IMR-90 (cell line): ENCODE measurements at regions not wholly inside any gene's neighbourhood (a gene's known extent, or its start where the extent isn't known, plus 50 kb on each side); places are given as distances from the start of the nearest gene placed in this dataset.

ENCODE experiments used
- ATAC-seq: fragments of 200-7000 bp; cut with Tn5 transposase; 2 replicates; pipeline ENCODE4 v1.9.1; 2020; ENCODE audit warnings: low read depth, mild to moderate bottlenecking, moderate library complexity
- BruUV-seq: library from RNA; stranded (reverse); fragments of 400-500 nt; replicated peaks from 2 replicates; lab custom pipeline; 2021; lab: Mats Ljungman, UMichigan
- CTCF ChIA-PET: fragments of 300-600 bp; formaldehyde crosslinking; extraction: SDS; loops from one replicate; lab custom pipeline; 2021; ENCODE audit warnings: antibody characterized with exemption; lab: Yijun Ruan, JAX
- POLR2A ChIA-PET: fragments of 300-600 bp; sonication (Branson Sonifier 250); formaldehyde crosslinking; loops from one replicate; lab custom pipeline; 2022; ENCODE audit warnings: antibody characterized with exemption; ENCODE audit not compliant: unreplicated experiment; lab: Charles Lee
- DNase-seq: peaks from one replicate; pipeline ENCODE4 v3.0.0; 2013
- H2AFZ ChIP-seq: replicated peaks from 2 replicates; pipeline ENCODE3; 2013; ENCODE audit warnings: low read length, mild to moderate bottlenecking; ENCODE audit not compliant: poor library complexity
- H2AK5ac ChIP-seq: 2 replicates; pipeline ENCODE4 v1.6.1; 2013; ENCODE audit warnings: low read depth, low read length, inconsistent platforms
- H2AK9ac ChIP-seq: replicated peaks from 2 replicates; pipeline ENCODE3; 2013; ENCODE audit warnings: mild to moderate bottlenecking, low read depth, low read length, moderate library complexity; ENCODE audit not compliant: poor library complexity
- H2BK120ac ChIP-seq: 2 replicates; pipeline ENCODE4 v1.6.1; 2013; ENCODE audit warnings: low read depth, low read length, inconsistent platforms
- H2BK15ac ChIP-seq: 3 replicates; pipeline ENCODE4 v1.6.1; 2013; ENCODE audit warnings: low read depth, low read length, inconsistent platforms
- H2BK20ac ChIP-seq: 2 replicates; pipeline ENCODE4 v1.6.1; 2013; ENCODE audit warnings: low read depth, mild to moderate bottlenecking, inconsistent platforms, low read length, moderate library complexity
- H2BK5ac ChIP-seq: 2 replicates; pipeline ENCODE4 v1.6.1; 2013; ENCODE audit warnings: mild to moderate bottlenecking, low read depth, low read length, inconsistent platforms; ENCODE audit not compliant: poor library complexity, severe bottlenecking
- H3K14ac ChIP-seq: replicated peaks from 2 replicates; pipeline ENCODE4 v1.6.1; 2013; ENCODE audit warnings: low read depth, low read length, inconsistent platforms
- H3K18ac ChIP-seq: 2 replicates; pipeline ENCODE4 v1.6.1; 2013; ENCODE audit warnings: low read depth, low read length, control low read depth
- H3K23ac ChIP-seq: 2 replicates; pipeline ENCODE4 v1.6.1; 2013; ENCODE audit warnings: low read depth, low read length, inconsistent platforms
- H3K27ac ChIP-seq: 2 replicates; pipeline ENCODE4 v1.5.1; 2013; ENCODE audit warnings: mild to moderate bottlenecking, control low read depth, low read length; ENCODE audit not compliant: insufficient read depth
- H3K27me3 ChIP-seq: 2 replicates; pipeline ENCODE4 v1.6.1; 2013; ENCODE audit warnings: low read length; ENCODE audit not compliant: control insufficient read depth, insufficient read depth
- H3K36me3 ChIP-seq: 2 replicates; pipeline ENCODE4 v1.6.1; 2013; ENCODE audit warnings: low read length, mixed read lengths; ENCODE audit not compliant: control insufficient read depth, insufficient read depth
- H3K4ac ChIP-seq: 2 replicates; pipeline ENCODE4 v1.6.1; 2013; ENCODE audit warnings: low read depth, low read length, inconsistent platforms
- H3K4me1 ChIP-seq: 2 replicates; pipeline ENCODE4 v1.6.1; 2013; ENCODE audit warnings: low read length, mixed read lengths; ENCODE audit not compliant: control insufficient read depth, insufficient read depth
- H3K4me2 ChIP-seq: 2 replicates; pipeline ENCODE4 v1.6.1; 2013; ENCODE audit warnings: low read depth, mild to moderate bottlenecking, control low read depth, low read length, moderate library complexity
- H3K4me3 ChIP-seq: 2 replicates; pipeline ENCODE4 v1.5.1; 2013; ENCODE audit warnings: low read depth, mild to moderate bottlenecking, control low read depth, low read length, moderate library complexity; ENCODE audit not compliant: insufficient read depth
- H3K56ac ChIP-seq: 2 replicates; pipeline ENCODE4 v1.6.1; 2013; ENCODE audit warnings: low read length, inconsistent platforms; ENCODE audit not compliant: insufficient read depth; ENCODE audit errors: extremely low read depth
- H3K79me1 ChIP-seq, 2 experiments: 2 replicates each; pipeline ENCODE4 v1.6.1; 2013; ENCODE audit warnings: low read length in 2 of 2, inconsistent platforms in 1 of 2, low read depth in 1 of 2
- H3K9ac ChIP-seq: 2 replicates; pipeline ENCODE4 v1.6.1; 2013; ENCODE audit warnings: low read depth, low read length, control low read depth
- H3K9me1 ChIP-seq: 2 replicates; pipeline ENCODE4 v1.6.1; 2013; ENCODE audit warnings: low read length, inconsistent platforms; ENCODE audit not compliant: insufficient read depth
- H3K9me3 ChIP-seq: 2 replicates; pipeline ENCODE4 v1.6.1; 2013; ENCODE audit warnings: low read length; ENCODE audit not compliant: control insufficient read depth, insufficient read depth
- H4K20me1 ChIP-seq: 2 replicates; pipeline ENCODE4 v1.6.1; 2013; ENCODE audit warnings: low read length, inconsistent platforms; ENCODE audit not compliant: insufficient read depth
- H4K5ac ChIP-seq: 2 replicates; pipeline ENCODE4 v1.6.1; 2013; ENCODE audit warnings: mild to moderate bottlenecking, low read depth, low read length, control low read depth
- H4K8ac ChIP-seq, 2 experiments: 2 replicates each; pipeline ENCODE4 v1.6.1; 2013; ENCODE audit warnings: low read depth in 2 of 2, low read length in 2 of 2, control low read depth in 1 of 2, inconsistent platforms in 1 of 2
- H4K91ac ChIP-seq: 2 replicates; pipeline ENCODE4 v1.6.1; 2013; ENCODE audit warnings: low read depth, low read length, inconsistent platforms; ENCODE audit not compliant: insufficient read depth
- BHLHE40 ChIP-seq: fragments of 150-350 bp; IDR thresholded peaks from 2 replicates; pipeline ENCODE4 v1.6.1; 2016; ENCODE audit warnings: mild to moderate bottlenecking, low read depth, low read length
- CEBPB ChIP-seq: IDR thresholded peaks from 2 replicates; pipeline ENCODE4 v1.6.1; 2012; ENCODE audit warnings: low read depth, low read length, improper control_type of control experiment
- CHD1 ChIP-seq: IDR thresholded peaks from 2 replicates; pipeline ENCODE4 v1.6.1; 2012; ENCODE audit warnings: low read depth, low read length, improper control_type of control experiment
- FOS ChIP-seq: fragments of 150-350 bp; IDR thresholded peaks from 2 replicates; pipeline ENCODE4 v1.6.1; 2016; ENCODE audit warnings: low read depth, low read length
- MAFK ChIP-seq: IDR thresholded peaks from 2 replicates; pipeline ENCODE4 v1.6.1; 2012; ENCODE audit warnings: low read depth, low read length, improper control_type of control experiment
- MAZ ChIP-seq: IDR thresholded peaks from 2 replicates; pipeline ENCODE4 v1.6.1; 2012; ENCODE audit warnings: low read depth, mild to moderate bottlenecking, low read length, improper control_type of control experiment, moderate library complexity, borderline replicate concordance
- MXI1 ChIP-seq: IDR thresholded peaks from 2 replicates; pipeline ENCODE4 v1.6.1; 2012; ENCODE audit warnings: low read depth, mild to moderate bottlenecking, low read length, moderate library complexity, borderline replicate concordance
- NFE2L2 ChIP-seq: fragments of 150-350 bp; IDR thresholded peaks from 2 replicates; pipeline ENCODE4 v1.6.1; 2016; ENCODE audit warnings: low read depth, mild to moderate bottlenecking, low read length
- POLR2A ChIP-seq: IDR thresholded peaks from 2 replicates; pipeline ENCODE4 v1.6.1; 2012; ENCODE audit warnings: mild to moderate bottlenecking, low read depth, low read length
- RAD21 ChIP-seq: IDR thresholded peaks from 2 replicates; pipeline ENCODE4 v1.6.1; 2012; ENCODE audit warnings: low read length, improper control_type of control experiment
- RCOR1 ChIP-seq: IDR thresholded peaks from 2 replicates; pipeline ENCODE4 v1.6.1; 2012; ENCODE audit warnings: mild to moderate bottlenecking, low read length, improper control_type of control experiment; ENCODE audit not compliant: insufficient replicate concordance
- RFX5 ChIP-seq: IDR thresholded peaks from 2 replicates; pipeline ENCODE4 v1.8.0; 2012; ENCODE audit warnings: low read depth, mild to moderate bottlenecking, low read length, moderate library complexity
- SMC3 ChIP-seq: fragments of 150-350 bp; IDR thresholded peaks from 2 replicates; pipeline ENCODE4 v1.6.1; 2016; ENCODE audit warnings: low read depth, mild to moderate bottlenecking, antibody characterized with exemption, low read length, moderate library complexity
- WGBS, 2 experiments: methylation state at CpG; one replicate each; pipeline versions ENCODE4 v1.1.5 to v1.1.7; 2013; ENCODE audit warnings: missing lambda C conversion rate in 2 of 2; ENCODE audit not compliant: insufficient read length in 1 of 2; ENCODE audit errors: extremely low coverage in 2 of 2; 5-methylcytosine and 5-hydroxymethylcytosine counted together
- dilution Hi-C: fragments of 300-500 bp; cut with HindIII; formaldehyde crosslinking; loops from one replicate; pipeline ENCODE4 v1.14.3; 2018; ENCODE audit warnings: low sequenced_read_pairs; ENCODE audit not compliant: unreplicated experiment
- in situ Hi-C: fragments of 300-500 bp; cut with MboI; formaldehyde crosslinking; loops from 3 replicates; pipeline ENCODE4 v1.14.3; 2019; ENCODE audit warnings: low sequenced_read_pairs, inconsistent platforms, mixed read lengths
- intact Hi-C: fragments of 100-400 bp; cut with micrococcal nuclease; formaldehyde crosslinking; loops from 2 replicates; pipeline ENCODE4 v1.10.0; 2022
- TF ChIP-seq, protein P1 (sequence below): fragments of 150-350 bp; IDR thresholded peaks from 2 replicates; pipeline ENCODE4 v1.6.1; 2016; ENCODE audit warnings: low read depth, mild to moderate bottlenecking, low read length, moderate library complexity, borderline replicate concordance
- TF ChIP-seq, protein P2 (sequence below): conservative IDR thresholded peaks from 2 replicates; pipeline ENCODE4 v1.5.1; 2012; ENCODE audit warnings: mild to moderate bottlenecking, low read depth, low read length, improper control_type of control experiment
- TF ChIP-seq, protein P3 (sequence below): fragments of 150-350 bp; IDR thresholded peaks from 2 replicates; pipeline ENCODE4 v1.6.1; 2017; ENCODE audit warnings: mild to moderate bottlenecking, antibody characterized with exemption, low read length, low read depth

- DNase-seq (no peak), ATAC-seq (no peak)
- CTCF ChIA-PET, result no interaction called here
- Histone ChIP-seq H2BK15ac (no peak overlapping the region), H3K9me1 (no peaks in the 10 kb centered on the region), H2BK5ac (no peak overlapping the region), H3K56ac (no peak overlapping the region), H2AK5ac (no peak overlapping the region), H4K91ac (no peak overlapping the region), H2BK20ac (no peak overlapping the region), H3K4ac (no peak overlapping the region), H3K23ac (no peak overlapping the region), H3K36me3 (no peaks in the 10 kb centered on the region), H3K4me2 (no peak overlapping the region), H2BK120ac (no peak overlapping the region), H2AFZ (no peak overlapping the region), H3K79me1 (no peaks in the 10 kb centered on the region), H4K5ac (no peak overlapping the region), H3K14ac (no peak overlapping the region), H4K8ac (no peak overlapping the region), H3K9ac (no peak overlapping the region), H3K18ac (no peak overlapping the region), H3K27me3 (peaks cover 3% of the 10 kb centered on the region; the same call in 1 of the 2 replicates), H3K4me1 (no peaks in the 10 kb centered on the region), H4K20me1 (no peaks in the 10 kb centered on the region), H3K27ac (no peak overlapping the region), H3K4me3 (no peak overlapping the region), H2AK9ac (no peak overlapping the region), H3K9me3 (no peaks in the 10 kb centered on the region)
- in situ Hi-C loops (no loop called here), dilution Hi-C loops (no loop called here), intact Hi-C loops (no loop called here)
- POLR2A ChIA-PET, result no interaction called here
- BruUV-seq, result no TSS peak
- no CpG with 5 or more reads among the region's 2 CpGs for WGBS, 2 experiments
- TF ChIP-seq BHLHE40 (no peak), CHD1 (no peak), FOS (no peak), CEBPB (no peak), RCOR1 (no peak), NFE2L2 (no peak), RAD21 (no peak), MAFK (no peak), RFX5 (no peak), MXI1 (no peak), MAZ (no peak), SMC3 (no peak), POLR2A (no peak)
- TF ChIP-seq, protein P1, sequence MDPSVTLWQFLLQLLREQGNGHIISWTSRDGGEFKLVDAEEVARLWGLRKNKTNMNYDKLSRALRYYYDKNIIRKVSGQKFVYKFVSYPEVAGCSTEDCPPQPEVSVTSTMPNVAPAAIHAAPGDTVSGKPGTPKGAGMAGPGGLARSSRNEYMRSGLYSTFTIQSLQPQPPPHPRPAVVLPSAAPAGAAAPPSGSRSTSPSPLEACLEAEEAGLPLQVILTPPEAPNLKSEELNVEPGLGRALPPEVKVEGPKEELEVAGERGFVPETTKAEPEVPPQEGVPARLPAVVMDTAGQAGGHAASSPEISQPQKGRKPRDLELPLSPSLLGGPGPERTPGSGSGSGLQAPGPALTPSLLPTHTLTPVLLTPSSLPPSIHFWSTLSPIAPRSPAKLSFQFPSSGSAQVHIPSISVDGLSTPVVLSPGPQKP, result no peak
- TF ChIP-seq, protein P2, sequence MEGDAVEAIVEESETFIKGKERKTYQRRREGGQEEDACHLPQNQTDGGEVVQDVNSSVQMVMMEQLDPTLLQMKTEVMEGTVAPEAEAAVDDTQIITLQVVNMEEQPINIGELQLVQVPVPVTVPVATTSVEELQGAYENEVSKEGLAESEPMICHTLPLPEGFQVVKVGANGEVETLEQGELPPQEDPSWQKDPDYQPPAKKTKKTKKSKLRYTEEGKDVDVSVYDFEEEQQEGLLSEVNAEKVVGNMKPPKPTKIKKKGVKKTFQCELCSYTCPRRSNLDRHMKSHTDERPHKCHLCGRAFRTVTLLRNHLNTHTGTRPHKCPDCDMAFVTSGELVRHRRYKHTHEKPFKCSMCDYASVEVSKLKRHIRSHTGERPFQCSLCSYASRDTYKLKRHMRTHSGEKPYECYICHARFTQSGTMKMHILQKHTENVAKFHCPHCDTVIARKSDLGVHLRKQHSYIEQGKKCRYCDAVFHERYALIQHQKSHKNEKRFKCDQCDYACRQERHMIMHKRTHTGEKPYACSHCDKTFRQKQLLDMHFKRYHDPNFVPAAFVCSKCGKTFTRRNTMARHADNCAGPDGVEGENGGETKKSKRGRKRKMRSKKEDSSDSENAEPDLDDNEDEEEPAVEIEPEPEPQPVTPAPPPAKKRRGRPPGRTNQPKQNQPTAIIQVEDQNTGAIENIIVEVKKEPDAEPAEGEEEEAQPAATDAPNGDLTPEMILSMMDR, result no peak
- TF ChIP-seq, protein P3, sequence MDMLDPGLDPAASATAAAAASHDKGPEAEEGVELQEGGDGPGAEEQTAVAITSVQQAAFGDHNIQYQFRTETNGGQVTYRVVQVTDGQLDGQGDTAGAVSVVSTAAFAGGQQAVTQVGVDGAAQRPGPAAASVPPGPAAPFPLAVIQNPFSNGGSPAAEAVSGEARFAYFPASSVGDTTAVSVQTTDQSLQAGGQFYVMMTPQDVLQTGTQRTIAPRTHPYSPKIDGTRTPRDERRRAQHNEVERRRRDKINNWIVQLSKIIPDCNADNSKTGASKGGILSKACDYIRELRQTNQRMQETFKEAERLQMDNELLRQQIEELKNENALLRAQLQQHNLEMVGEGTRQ, result no peak
These were observed 121.0 kb downstream of the MTHFS start for GRCh38 chr15:79775821-79776220.
